ENCODE measurements at regions not wholly inside any gene's neighbourhood (a gene's known extent, or its start where the extent isn't known, plus 50 kb on each side); places are given as distances from the start of the nearest gene placed in this dataset.

DNA sequence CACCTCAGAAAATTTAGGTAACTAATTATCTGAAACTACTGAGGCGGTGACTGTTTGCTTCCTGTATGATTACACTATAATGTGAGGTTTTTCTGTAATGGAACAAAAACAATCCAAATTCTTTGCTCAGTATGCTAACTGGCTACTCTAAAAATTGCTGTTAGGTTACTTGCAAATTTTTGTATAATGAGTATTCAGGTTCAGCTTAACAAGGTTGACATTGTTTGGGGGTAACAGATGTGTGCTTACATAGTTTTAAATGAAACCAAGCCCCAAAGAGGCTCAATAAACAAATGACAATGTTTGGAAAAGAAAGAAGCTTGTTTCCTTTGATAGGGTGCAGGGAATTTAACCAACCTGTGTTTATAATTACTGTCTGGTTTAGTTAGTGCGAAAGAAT lies 414.5 kb upstream of the MDFIC2 start:
- H3K4me2 ChIP-seq (ENCODE audit: low read length), result no peak overlapping the region

DNA sequence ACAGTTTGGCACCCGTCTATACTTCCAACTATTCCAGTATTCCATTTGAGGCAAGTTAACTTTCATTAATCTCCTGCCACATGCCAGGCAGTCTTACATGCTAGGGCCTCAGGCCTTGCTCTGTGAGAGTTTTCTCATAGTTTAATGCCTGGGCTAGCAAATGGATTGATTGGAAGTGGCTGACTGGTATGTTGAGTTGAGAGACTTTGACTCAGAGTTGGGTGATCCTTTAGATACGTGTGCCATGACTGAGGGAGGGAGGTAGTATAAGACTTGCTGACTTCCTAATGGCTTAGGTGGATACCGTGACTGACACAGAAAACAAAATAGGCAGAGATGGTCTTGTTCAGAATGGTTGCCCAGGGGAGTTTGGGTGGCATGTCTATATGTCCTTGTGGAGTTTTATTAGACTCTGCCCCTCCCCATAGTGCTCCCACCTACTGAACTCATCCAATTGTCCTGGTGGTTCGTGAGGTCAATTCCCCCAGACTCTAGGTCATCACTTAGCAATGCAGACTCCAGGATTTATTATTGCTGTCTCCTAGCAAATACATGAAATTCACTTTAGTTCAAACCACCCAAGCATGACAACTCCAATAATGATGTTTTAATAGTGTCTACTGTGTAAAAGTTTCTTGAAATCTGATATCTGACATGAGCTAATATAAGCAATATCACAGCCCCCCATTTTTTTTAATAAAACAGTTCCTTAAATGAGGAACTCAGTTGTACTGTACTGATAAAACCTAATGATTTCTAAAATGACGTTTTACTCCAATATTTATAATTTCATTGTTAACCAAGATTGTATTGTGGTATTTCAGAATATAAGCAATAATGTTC lies 413.9 kb upstream of the MDFIC2 start:
- no peaks in the 10 kb centered on the region for H3K9me3 ChIP-seq (ENCODE audit: low read length)
- H3K4me2 ChIP-seq (ENCODE audit: low read length), result no peak overlapping the region
- H4K20me1 ChIP-seq (ENCODE audit: insufficient read depth), result no peaks in the 10 kb centered on the region
- H3F3A ChIP-seq (ENCODE audit: insufficient read depth, low read length, poor library complexity, severe bottlenecking), result no peaks in the 10 kb centered on the region
- no peaks in the 10 kb centered on the region for H3K36me3 ChIP-seq (ENCODE audit: insufficient read depth, low read length)
- TF ChIP-seq RAD21 (conservative IDR thresholded peaks at IDR 0.05) (no peak), TAF1 (IDR thresholded peaks at IDR 0.05; ENCODE audit: low read depth) (no peak), POLR2AphosphoS5 (IDR thresholded peaks at IDR 0.05) (no peak), EP300 (conservative IDR thresholded peaks at IDR 0.05; ENCODE audit: poor library complexity, severe bottlenecking) (no peak), MXI1 (conservative IDR thresholded peaks at IDR 0.05; ENCODE audit: poor library complexity, severe bottlenecking) (no peak), SMC3 (conservative IDR thresholded peaks at IDR 0.05; ENCODE audit: poor library complexity) (no peak), EZH2 (IDR thresholded peaks at IDR 0.05; ENCODE audit: borderline replicate concordance, insufficient read depth, low read length, poor library complexity, severe bottlenecking) (no peak)
- TF ChIP-seq, protein P1, sequence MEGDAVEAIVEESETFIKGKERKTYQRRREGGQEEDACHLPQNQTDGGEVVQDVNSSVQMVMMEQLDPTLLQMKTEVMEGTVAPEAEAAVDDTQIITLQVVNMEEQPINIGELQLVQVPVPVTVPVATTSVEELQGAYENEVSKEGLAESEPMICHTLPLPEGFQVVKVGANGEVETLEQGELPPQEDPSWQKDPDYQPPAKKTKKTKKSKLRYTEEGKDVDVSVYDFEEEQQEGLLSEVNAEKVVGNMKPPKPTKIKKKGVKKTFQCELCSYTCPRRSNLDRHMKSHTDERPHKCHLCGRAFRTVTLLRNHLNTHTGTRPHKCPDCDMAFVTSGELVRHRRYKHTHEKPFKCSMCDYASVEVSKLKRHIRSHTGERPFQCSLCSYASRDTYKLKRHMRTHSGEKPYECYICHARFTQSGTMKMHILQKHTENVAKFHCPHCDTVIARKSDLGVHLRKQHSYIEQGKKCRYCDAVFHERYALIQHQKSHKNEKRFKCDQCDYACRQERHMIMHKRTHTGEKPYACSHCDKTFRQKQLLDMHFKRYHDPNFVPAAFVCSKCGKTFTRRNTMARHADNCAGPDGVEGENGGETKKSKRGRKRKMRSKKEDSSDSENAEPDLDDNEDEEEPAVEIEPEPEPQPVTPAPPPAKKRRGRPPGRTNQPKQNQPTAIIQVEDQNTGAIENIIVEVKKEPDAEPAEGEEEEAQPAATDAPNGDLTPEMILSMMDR (IDR thresholded peaks at IDR 0.05; ENCODE audit: poor library complexity, severe bottlenecking), result no peak
- TF ChIP-seq, protein P2, sequence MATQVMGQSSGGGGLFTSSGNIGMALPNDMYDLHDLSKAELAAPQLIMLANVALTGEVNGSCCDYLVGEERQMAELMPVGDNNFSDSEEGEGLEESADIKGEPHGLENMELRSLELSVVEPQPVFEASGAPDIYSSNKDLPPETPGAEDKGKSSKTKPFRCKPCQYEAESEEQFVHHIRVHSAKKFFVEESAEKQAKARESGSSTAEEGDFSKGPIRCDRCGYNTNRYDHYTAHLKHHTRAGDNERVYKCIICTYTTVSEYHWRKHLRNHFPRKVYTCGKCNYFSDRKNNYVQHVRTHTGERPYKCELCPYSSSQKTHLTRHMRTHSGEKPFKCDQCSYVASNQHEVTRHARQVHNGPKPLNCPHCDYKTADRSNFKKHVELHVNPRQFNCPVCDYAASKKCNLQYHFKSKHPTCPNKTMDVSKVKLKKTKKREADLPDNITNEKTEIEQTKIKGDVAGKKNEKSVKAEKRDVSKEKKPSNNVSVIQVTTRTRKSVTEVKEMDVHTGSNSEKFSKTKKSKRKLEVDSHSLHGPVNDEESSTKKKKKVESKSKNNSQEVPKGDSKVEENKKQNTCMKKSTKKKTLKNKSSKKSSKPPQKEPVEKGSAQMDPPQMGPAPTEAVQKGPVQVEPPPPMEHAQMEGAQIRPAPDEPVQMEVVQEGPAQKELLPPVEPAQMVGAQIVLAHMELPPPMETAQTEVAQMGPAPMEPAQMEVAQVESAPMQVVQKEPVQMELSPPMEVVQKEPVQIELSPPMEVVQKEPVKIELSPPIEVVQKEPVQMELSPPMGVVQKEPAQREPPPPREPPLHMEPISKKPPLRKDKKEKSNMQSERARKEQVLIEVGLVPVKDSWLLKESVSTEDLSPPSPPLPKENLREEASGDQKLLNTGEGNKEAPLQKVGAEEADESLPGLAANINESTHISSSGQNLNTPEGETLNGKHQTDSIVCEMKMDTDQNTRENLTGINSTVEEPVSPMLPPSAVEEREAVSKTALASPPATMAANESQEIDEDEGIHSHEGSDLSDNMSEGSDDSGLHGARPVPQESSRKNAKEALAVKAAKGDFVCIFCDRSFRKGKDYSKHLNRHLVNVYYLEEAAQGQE (IDR thresholded peaks at IDR 0.05; ENCODE audit: borderline replicate concordance), result no peak
- H3K27ac ChIP-seq (ENCODE audit: low read length), result no peak overlapping the region
- no peaks in the 10 kb centered on the region for H3K79me2 ChIP-seq (replicated peaks; ENCODE audit: insufficient read depth, low read length)
- no peaks in the 10 kb centered on the region for H3K27me3 ChIP-seq (ENCODE audit: insufficient read depth, low read depth, low read length)
- H3K9ac ChIP-seq (ENCODE audit: low read length), result no peak overlapping the region
- no peak overlapping the region for H2AFZ ChIP-seq (ENCODE audit: low read depth, low read length)
- no peaks in the 10 kb centered on the region for H3K9me2 ChIP-seq (ENCODE audit: insufficient read depth, low read length)
- H3K4me3 ChIP-seq (ENCODE audit: low read length), result no peak overlapping the region

More for the DNA sequence above, 414.5 kb upstream of the MDFIC2 start:
- Histone ChIP-seq H3K79me2 (replicated peaks; ENCODE audit: insufficient read depth, low read length) (no peaks in the 10 kb centered on the region), H2AFZ (ENCODE audit: low read depth, low read length) (no peak overlapping the region), H3K27ac (ENCODE audit: low read length) (no peak overlapping the region), H3F3A (ENCODE audit: insufficient read depth, low read length, poor library complexity, severe bottlenecking) (no peaks in the 10 kb centered on the region), H3K9me2 (ENCODE audit: insufficient read depth, low read length) (no peaks in the 10 kb centered on the region), H3K9ac (ENCODE audit: low read length) (no peak overlapping the region), H3K36me3 (ENCODE audit: insufficient read depth, low read length) (no peaks in the 10 kb centered on the region), H3K4me3 (ENCODE audit: low read length) (no peak overlapping the region), H4K20me1 (ENCODE audit: insufficient read depth) (no peaks in the 10 kb centered on the region), H3K27me3 (ENCODE audit: insufficient read depth, low read depth, low read length) (no peaks in the 10 kb centered on the region), H3K9me3 (ENCODE audit: low read length) (no peaks in the 10 kb centered on the region)
- TF ChIP-seq TAF1 (IDR thresholded peaks at IDR 0.05; ENCODE audit: low read depth) (no peak), RAD21 (conservative IDR thresholded peaks at IDR 0.05) (no peak), EP300 (conservative IDR thresholded peaks at IDR 0.05; ENCODE audit: poor library complexity, severe bottlenecking) (no peak), SMC3 (conservative IDR thresholded peaks at IDR 0.05; ENCODE audit: poor library complexity) (no peak), MXI1 (conservative IDR thresholded peaks at IDR 0.05; ENCODE audit: poor library complexity, severe bottlenecking) (no peak)
- TF ChIP-seq, protein P2 (IDR thresholded peaks at IDR 0.05; ENCODE audit: borderline replicate concordance), result no peak
- TF ChIP-seq, protein P1 (IDR thresholded peaks at IDR 0.05; ENCODE audit: poor library complexity, severe bottlenecking), result no peak

Measured in neural cell (in vitro differentiated cells).